ENCODE measurements at regions not wholly inside any gene's neighbourhood (a gene's known extent, or its start where the extent isn't known, plus 50 kb on each side); places are given as distances from the start of the nearest gene placed in this dataset.
"Not testable (repeated sequence)": the region's sequence is repeated elsewhere in the genome, so short reads cannot be mapped to it uniquely, and the experiment has no call there.

GRCh38 chr2:89863209-89863608 is 1171.7 kb downstream of the RPIA start:
- TF ChIP-seq, protein P1, sequence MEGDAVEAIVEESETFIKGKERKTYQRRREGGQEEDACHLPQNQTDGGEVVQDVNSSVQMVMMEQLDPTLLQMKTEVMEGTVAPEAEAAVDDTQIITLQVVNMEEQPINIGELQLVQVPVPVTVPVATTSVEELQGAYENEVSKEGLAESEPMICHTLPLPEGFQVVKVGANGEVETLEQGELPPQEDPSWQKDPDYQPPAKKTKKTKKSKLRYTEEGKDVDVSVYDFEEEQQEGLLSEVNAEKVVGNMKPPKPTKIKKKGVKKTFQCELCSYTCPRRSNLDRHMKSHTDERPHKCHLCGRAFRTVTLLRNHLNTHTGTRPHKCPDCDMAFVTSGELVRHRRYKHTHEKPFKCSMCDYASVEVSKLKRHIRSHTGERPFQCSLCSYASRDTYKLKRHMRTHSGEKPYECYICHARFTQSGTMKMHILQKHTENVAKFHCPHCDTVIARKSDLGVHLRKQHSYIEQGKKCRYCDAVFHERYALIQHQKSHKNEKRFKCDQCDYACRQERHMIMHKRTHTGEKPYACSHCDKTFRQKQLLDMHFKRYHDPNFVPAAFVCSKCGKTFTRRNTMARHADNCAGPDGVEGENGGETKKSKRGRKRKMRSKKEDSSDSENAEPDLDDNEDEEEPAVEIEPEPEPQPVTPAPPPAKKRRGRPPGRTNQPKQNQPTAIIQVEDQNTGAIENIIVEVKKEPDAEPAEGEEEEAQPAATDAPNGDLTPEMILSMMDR (IDR thresholded peaks at IDR 0.05), result not testable (repeated sequence)
- not testable (repeated sequence) for TF ChIP-seq POLR2A (IDR thresholded peaks at IDR 0.05)

All from body of pancreas (tissue), 4 donors.